Left ventricle myocardium superior (tissue), 1 donor: ENCODE measurements at regions not wholly inside any gene's neighbourhood (a gene's known extent, or its start where the extent isn't known, plus 50 kb on each side); places are given as distances from the start of the nearest gene placed in this dataset.
A peak's percentile ranks its signal among the peaks of the same experiment; 100 is the strongest.

Experiments
- ATAC-seq: fragments of 200-7000 bp; cut with Tn5 transposase; one replicate; pipeline ENCODE4 v1.9.1; 2020; ENCODE audit warnings: mild to moderate bottlenecking, moderate library complexity
- DNase-seq: peaks from one replicate; pipeline ENCODE4 v3.0.0-alpha.2; 2020
- intact Hi-C: fragments of 100-400 bp; cut with micrococcal nuclease; formaldehyde crosslinking; loops from one replicate; pipeline ENCODE4 v1.11.0; 2022
- donor health status: DM: no; HTN: yes; CAD: no; lungs with severe emphysema.

GRCh38 chr11:32005786-32006416 lies 85.0 kb upstream of the RCN1 start:
- ATAC-seq (no peak), DNase-seq (no peak)
- intact Hi-C loops = no loop called here

DNA sequence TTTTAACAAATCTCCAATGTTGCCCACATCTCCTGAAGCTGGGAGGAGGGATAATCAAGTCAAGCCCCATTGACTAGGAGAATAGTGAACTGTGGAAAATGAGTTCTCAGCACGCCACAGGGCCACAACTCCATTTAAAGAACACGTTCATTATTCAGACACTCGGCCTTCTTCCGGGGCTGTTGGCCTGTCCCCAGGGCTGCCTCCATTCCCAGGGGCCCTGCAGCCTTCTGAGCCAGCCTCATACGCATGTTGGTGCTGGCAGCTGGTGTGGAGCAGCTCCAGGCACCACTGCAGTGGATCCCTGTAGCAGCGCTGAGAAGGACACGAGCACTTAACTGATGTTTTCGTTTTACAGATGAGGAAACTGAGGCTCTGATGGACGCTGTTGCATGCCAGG lies 87.5 kb upstream of the RCN1 start:
- intact Hi-C loops = no loop called here
- DNase-seq (no peak), ATAC-seq (no peak)

DNA sequence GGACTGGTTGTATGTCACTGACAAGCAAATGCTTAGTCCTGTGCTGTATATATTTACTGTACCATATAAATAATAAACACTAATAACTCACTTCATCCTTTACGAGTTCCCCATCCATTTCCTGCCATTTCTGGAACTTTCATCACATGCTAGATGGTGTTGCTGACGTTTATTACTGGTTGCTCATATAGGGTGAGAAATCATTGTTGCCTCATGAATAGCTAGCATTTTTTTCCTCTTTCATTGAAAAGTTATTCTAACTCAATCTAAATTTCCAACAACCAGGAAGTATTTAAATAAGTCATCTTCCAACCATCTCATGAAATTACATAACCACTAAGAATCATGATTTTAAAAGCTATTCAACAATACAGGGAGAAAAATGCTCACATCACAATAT lies 88.6 kb upstream of the RCN1 start:
- intact Hi-C loops = no loop called here
- DNase-seq = no peak
- no peak for ATAC-seq

- no peak for ATAC-seq
These were observed 92.9 kb upstream of the RCN1 start for GRCh38 chr11:31997955-31998354.

GRCh38 chr11:31996159-31996881 lies 94.6 kb upstream of the RCN1 start:
- ATAC-seq (no peak), DNase-seq (no peak)
- intact Hi-C loops = no loop called here

More at GRCh38 chr11:31997955-31998354, 92.9 kb upstream of the RCN1 start:
- DNase-seq = no peak
- intact Hi-C loops = no loop called here

GRCh38 chr11:31995525-31996094 lies 95.3 kb upstream of the RCN1 start:
- no peak for DNase-seq
- intact Hi-C loops = no loop called here
- no peak for ATAC-seq

- intact Hi-C loops = no loop called here
- ATAC-seq (no peak), DNase-seq (no peak)
These were observed 95.8 kb upstream of the RCN1 start for GRCh38 chr11:31995032-31995431.

DNA sequence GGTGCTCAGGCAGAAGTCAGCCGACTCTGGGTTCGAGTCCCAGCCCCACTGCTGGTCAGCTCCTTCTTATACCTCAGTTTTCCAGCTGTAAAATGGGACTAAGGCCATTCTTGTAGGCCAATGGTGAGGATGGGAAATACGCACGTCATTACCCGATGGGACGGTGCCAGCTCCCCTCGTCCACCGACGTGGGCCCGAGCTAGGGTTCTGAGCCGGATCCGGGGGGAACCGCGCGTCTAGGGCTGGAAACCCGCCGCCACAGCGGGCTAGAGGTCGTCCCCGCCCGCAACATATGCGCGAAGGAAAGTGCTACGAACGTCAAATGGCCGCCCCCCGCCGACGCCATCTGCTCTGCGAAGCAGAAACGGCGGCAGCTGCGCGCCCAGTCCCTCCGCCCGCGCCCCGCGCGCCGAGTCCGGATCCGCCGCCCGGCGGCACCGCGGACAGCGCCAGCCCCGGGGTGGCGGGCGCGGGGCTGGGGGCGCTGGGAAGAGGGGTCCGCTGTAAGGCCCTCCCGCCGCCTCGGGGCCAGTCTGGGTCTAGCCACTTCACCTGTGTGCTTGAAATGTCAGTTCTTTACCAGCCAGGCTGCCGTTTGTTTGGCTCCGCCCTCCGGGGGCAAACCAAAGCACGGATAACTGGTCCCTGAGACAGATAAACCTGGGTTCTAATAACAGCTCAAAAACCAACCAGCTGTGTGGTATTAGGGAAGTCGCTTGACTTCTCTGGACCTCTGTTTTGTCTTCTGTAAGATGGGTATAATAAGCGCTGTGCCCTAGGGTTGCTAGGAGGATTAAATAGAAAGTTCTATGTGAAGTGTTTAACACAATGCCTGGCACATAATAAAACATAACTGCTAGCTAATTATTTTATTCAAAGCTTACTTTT lies 103.5 kb upstream of the RCN1 start:
- intact Hi-C loops = no loop called here
- DNase-seq (no peak), ATAC-seq (no peak)

- intact Hi-C loops = no loop called here
- DNase-seq (no peak), ATAC-seq (no peak)
These were observed 104.5 kb upstream of the RCN1 start for GRCh38 chr11:31986201-31986889.

GRCh38 chr11:31981457-31981856 lies 109.4 kb upstream of the RCN1 start:
- ATAC-seq (no peak), DNase-seq (no peak)
- intact Hi-C loops = no loop called here

- intact Hi-C loops = no loop called here
- no peak for DNase-seq
- no peak for ATAC-seq
These were observed 113.5 kb upstream of the RCN1 start for GRCh38 chr11:31977343-31977742.

DNA sequence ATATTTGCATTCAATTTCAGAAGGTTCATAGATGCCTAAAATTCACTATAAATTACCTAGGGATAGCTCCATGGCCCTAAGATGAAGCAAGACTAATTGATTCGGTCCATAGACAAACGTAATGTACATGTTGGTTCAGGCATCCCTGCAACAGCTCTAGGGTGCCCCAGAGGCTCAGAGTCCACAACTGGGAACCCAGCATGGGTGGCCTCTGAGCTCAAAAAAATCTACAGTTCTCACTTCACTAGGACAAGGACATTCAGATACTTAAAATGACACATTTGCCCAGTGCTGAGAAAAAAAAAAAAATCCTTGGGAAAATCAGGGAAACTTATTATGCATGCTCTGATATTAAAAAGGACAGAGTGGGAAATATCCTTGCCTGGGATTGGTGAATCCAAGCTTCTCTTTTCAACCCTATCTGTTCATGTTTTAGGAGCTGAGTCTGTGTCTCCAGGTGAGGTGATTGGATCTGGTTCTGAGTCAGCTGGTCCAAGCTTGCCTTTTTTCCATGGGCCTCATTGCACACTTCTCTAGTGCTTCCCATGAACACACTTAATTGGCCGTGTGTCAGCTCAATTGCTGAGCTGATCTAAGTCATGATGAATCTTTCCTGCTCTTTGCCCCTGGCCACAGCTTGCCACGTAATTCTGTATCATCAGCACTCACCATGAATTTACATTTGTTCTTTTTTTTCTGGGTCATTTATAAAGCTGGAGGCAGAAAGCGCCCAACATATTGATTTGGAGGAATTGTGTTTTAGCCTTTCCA lies 116.3 kb upstream of the RCN1 start:
- no peak for DNase-seq
- no peak for ATAC-seq
- intact Hi-C loops = no loop called here

DNA sequence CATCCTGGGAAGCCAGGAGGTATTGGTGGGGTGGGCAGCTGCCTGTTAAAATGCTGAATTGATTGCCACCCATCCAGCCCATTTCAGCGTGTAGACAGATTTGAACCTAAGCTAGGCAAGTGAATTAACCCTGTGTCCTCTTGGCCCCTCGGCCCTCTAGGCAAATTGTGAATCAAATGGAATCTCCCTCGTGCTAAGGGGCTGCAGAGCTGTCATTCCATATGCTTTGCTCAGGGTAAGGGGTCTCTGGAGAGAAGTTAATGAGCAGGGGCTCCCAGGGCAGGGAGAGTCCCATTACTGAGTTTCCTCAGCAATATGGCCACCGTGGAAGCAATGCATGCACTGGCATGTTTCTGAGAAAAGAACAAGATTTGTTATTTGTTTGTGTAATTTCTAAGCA lies 117.7 kb upstream of the RCN1 start:
- intact Hi-C loops = no loop called here
- ATAC-seq = no peak
- no peak for DNase-seq

GRCh38 chr11:31972623-31973022 lies 118.3 kb upstream of the RCN1 start:
- no peak for DNase-seq
- intact Hi-C loops = no loop called here
- no peak for ATAC-seq

GRCh38 chr11:31969359-31969702 lies 121.5 kb upstream of the RCN1 start:
- ATAC-seq (no peak), DNase-seq (no peak)
- intact Hi-C loops = loop anchor here (10.0 kb wide), 1 partner anchor 725 kb away; no protein-coding TSS in a partner anchor

DNA sequence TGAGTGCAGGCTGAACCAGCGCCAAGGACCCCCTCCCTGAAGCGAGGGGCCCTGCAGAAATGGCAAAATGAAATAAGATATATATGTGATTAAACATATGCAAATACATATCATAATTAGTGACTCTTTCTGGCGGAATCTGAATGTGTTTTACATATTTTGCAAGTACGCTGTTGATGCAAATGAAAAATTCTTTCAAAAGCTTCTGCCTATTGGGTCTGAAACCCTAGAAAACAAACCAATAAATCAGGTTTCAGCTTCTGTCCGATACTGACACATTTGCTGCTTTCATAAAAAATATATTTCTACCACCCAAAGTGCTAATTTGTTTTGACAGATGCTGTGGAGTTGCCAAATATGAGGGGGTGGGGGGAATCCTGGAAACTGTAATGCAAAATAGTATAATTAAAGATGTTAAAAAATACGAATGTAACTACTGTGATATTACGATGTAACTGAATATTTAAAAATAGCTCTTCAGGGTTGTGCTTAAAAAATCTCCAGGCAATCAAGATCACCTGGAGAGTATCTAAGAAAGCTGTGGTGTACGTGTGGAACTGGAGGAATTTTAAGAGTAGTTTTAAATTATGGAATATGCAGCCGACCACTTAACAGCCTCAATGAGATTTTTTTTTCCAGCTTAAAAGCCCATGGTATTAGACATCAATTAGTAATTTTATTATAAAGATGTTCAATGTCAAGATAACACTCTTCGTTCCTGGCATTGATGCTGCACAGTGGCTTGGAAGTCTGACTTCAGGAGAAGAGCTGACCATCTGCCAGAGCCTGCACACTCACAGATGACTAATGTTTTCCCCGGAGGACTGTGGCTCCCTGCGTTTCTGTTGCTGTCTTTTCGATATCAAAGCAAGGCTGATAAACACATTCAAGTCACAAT lies 122.2 kb upstream of the RCN1 start:
- ATAC-seq = peak; percentile 82
- peak; percentile 33 for DNase-seq
- intact Hi-C loops = loop anchor here (10.0 kb wide), 1 partner anchor 724 kb away; no protein-coding TSS in a partner anchor

- intact Hi-C loops = loop anchor here (10.0 kb wide), 1 partner anchor 723 kb away; no protein-coding TSS in a partner anchor
- DNase-seq (no peak), ATAC-seq (peak; percentile 34)
These were observed 123.3 kb upstream of the RCN1 start for GRCh38 chr11:31967404-31968130.
